ENCODE measurements at regions not wholly inside any gene's neighbourhood (a gene's known extent, or its start where the extent isn't known, plus 50 kb on each side); places are given as distances from the start of the nearest gene placed in this dataset.
A peak's percentile ranks its signal among the peaks of the same experiment; 100 is the strongest.

GRCh38 chr5:2847608-2848007, 96.1 kb upstream of the IRX2 start:
- TF ChIP-seq EZH2 (IDR thresholded peaks at IDR 0.05; ENCODE audit: borderline replicate concordance, low read depth, low read length, severe bottlenecking): no peak
- TF ChIP-seq, protein P1, sequence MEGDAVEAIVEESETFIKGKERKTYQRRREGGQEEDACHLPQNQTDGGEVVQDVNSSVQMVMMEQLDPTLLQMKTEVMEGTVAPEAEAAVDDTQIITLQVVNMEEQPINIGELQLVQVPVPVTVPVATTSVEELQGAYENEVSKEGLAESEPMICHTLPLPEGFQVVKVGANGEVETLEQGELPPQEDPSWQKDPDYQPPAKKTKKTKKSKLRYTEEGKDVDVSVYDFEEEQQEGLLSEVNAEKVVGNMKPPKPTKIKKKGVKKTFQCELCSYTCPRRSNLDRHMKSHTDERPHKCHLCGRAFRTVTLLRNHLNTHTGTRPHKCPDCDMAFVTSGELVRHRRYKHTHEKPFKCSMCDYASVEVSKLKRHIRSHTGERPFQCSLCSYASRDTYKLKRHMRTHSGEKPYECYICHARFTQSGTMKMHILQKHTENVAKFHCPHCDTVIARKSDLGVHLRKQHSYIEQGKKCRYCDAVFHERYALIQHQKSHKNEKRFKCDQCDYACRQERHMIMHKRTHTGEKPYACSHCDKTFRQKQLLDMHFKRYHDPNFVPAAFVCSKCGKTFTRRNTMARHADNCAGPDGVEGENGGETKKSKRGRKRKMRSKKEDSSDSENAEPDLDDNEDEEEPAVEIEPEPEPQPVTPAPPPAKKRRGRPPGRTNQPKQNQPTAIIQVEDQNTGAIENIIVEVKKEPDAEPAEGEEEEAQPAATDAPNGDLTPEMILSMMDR (IDR thresholded peaks at IDR 0.05; ENCODE audit: borderline replicate concordance, extremely low read depth, low read length, poor library complexity, severe bottlenecking): no peak
- H3K36me3 ChIP-seq (ENCODE audit: insufficient read depth, low read length): no peaks in the 10 kb centered on the region
- no peaks in the 10 kb centered on the region for H3K79me2 ChIP-seq (ENCODE audit: insufficient read depth, low read length)
- no peaks in the 10 kb centered on the region for H3K27me3 ChIP-seq (ENCODE audit: insufficient read depth, low read length, poor library complexity)
- H3K4me2 ChIP-seq (ENCODE audit: insufficient read depth, low read length): no peak overlapping the region
- H4K20me1 ChIP-seq (ENCODE audit: insufficient read depth, low read length): no peaks in the 10 kb centered on the region
- DNase-seq: no peak
- no peak for ATAC-seq (ENCODE audit: insufficient read depth, low read depth)
- no peaks in the 10 kb centered on the region for H3K9me3 ChIP-seq (ENCODE audit: insufficient read depth, low read length, severe bottlenecking)
- H2AFZ ChIP-seq (ENCODE audit: low read depth, low read length): no peak overlapping the region
- no peak overlapping the region for H3K27ac ChIP-seq (ENCODE audit: low read length)
- peaks cover 4% of the 10 kb centered on the region; the same call in 1 of the 2 replicates for H3K4me1 ChIP-seq (ENCODE audit: insufficient read depth, low read length)
- H3K4me3 ChIP-seq (ENCODE audit: low read depth in 1 of 2, low read length in 2 of 2): no peak overlapping the region
- no peak overlapping the region for H3K9ac ChIP-seq (ENCODE audit: low read depth, low read length)

DNA sequence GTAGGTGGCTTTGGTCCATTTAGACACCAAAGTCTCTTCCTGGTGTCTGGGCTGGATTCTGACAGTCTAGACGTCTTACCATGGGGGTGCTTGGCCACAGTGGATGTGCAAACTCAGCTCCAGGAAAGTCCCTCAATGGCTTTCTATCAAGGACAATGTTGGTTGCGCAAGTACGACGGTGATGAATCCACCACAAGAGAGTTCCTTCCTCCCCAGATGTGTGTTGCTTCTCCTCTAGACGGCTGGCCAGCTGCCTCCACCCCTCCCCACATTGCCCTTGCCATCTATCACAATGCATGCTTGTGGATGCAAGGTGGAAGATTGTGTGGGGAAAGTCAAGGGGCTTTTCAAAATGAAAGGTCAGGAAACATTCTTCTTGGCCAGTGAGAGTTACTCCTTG, 89.7 kb upstream of the IRX2 start:
- 0 out of 3 replicates have a peak, but pooled peaks have one; percentile 44 for ATAC-seq (ENCODE audit: insufficient read depth, low read depth)
- Histone ChIP-seq H3K4me1 (ENCODE audit: insufficient read depth, low read length) (no peaks in the 10 kb centered on the region), H3K36me3 (ENCODE audit: insufficient read depth, low read length) (no peaks in the 10 kb centered on the region), H3K4me2 (ENCODE audit: insufficient read depth, low read length) (no peak overlapping the region), H3K79me2 (ENCODE audit: insufficient read depth, low read length) (no peaks in the 10 kb centered on the region), H3K9ac (ENCODE audit: low read depth, low read length) (no peak overlapping the region), H3K4me3 (ENCODE audit: low read depth in 1 of 2, low read length in 2 of 2) (no peak overlapping the region), H3K27me3 (ENCODE audit: insufficient read depth, low read length, poor library complexity) (no peaks in the 10 kb centered on the region), H3K27ac (ENCODE audit: low read length) (no peak overlapping the region), H2AFZ (ENCODE audit: low read depth, low read length) (no peak overlapping the region), H4K20me1 (ENCODE audit: insufficient read depth, low read length) (no peaks in the 10 kb centered on the region), H3K9me3 (ENCODE audit: insufficient read depth, low read length, severe bottlenecking) (no peaks in the 10 kb centered on the region)
- TF ChIP-seq, protein P1 (IDR thresholded peaks at IDR 0.05; ENCODE audit: borderline replicate concordance, extremely low read depth, low read length, poor library complexity, severe bottlenecking): no peak
- no peak for TF ChIP-seq EZH2 (IDR thresholded peaks at IDR 0.05; ENCODE audit: borderline replicate concordance, low read depth, low read length, severe bottlenecking)
- peak; percentile 24 for DNase-seq

GRCh38 chr5:2840372-2840915, 89.0 kb upstream of the IRX2 start:
- Histone ChIP-seq H3K4me3 (ENCODE audit: low read depth in 1 of 2, low read length in 2 of 2) (no peak overlapping the region), H3K9me3 (ENCODE audit: insufficient read depth, low read length, severe bottlenecking) (no peaks in the 10 kb centered on the region), H4K20me1 (ENCODE audit: insufficient read depth, low read length) (no peaks in the 10 kb centered on the region), H3K9ac (ENCODE audit: low read depth, low read length) (no peak overlapping the region), H3K4me2 (ENCODE audit: insufficient read depth, low read length) (no peak overlapping the region), H3K27ac (ENCODE audit: low read length) (no peak overlapping the region), H3K27me3 (ENCODE audit: insufficient read depth, low read length, poor library complexity) (no peaks in the 10 kb centered on the region), H3K4me1 (ENCODE audit: insufficient read depth, low read length) (no peaks in the 10 kb centered on the region), H3K36me3 (ENCODE audit: insufficient read depth, low read length) (no peaks in the 10 kb centered on the region), H3K79me2 (ENCODE audit: insufficient read depth, low read length) (no peaks in the 10 kb centered on the region), H2AFZ (ENCODE audit: low read depth, low read length) (no peak overlapping the region)
- ATAC-seq (ENCODE audit: insufficient read depth, low read depth): no peak
- TF ChIP-seq, protein P1 (IDR thresholded peaks at IDR 0.05; ENCODE audit: borderline replicate concordance, extremely low read depth, low read length, poor library complexity, severe bottlenecking): no peak
- TF ChIP-seq EZH2 (IDR thresholded peaks at IDR 0.05; ENCODE audit: borderline replicate concordance, low read depth, low read length, severe bottlenecking): no peak
- no peak for DNase-seq

All from DND-41 (cell line).